Nephron (organoid): ENCODE measurements at regions not wholly inside any gene's neighbourhood (a gene's known extent, or its start where the extent isn't known, plus 50 kb on each side); places are given as distances from the start of the nearest gene placed in this dataset.

Experiments used
- H3K27ac Mint-ChIP-seq, 3 experiments: 2 replicates each; pipeline ENCODE4 v1.8.0; 2020; ENCODE audit warnings: mixed read lengths in 3 of 3, mild to moderate bottlenecking in 2 of 3, moderate library complexity in 1 of 3
- H3K27me3 Mint-ChIP-seq: 2 replicates; pipeline ENCODE4 v1.8.0; 2021; ENCODE audit warnings: low read depth, mild to moderate bottlenecking, moderate library complexity, mixed read lengths
- H3K36me3 Mint-ChIP-seq: 2 replicates; pipeline ENCODE4 v1.8.0; 2020; ENCODE audit warnings: low read depth, mixed read lengths
- H3K4me1 Mint-ChIP-seq: 2 replicates; pipeline ENCODE4 v1.8.0; 2020; ENCODE audit warnings: mixed read lengths
- H3K4me3 Mint-ChIP-seq, 3 experiments: 2 replicates each; pipeline ENCODE4 v1.8.0; 2020; ENCODE audit warnings: mild to moderate bottlenecking in 3 of 3, mixed read lengths in 3 of 3, moderate library complexity in 2 of 3
- H3K9me3 Mint-ChIP-seq: 2 replicates; pipeline ENCODE4 v1.8.0; 2020; ENCODE audit warnings: mixed read lengths
- TF ChIP-seq, protein P1 (sequence below), 3 experiments: fragments of 200-600 bp; sonication (generic); IDR thresholded peaks; one replicate each; pipeline ENCODE4 v1.5.0; 2021; ENCODE audit warnings: antibody characterized with exemption in 3 of 3; ENCODE audit not compliant: unreplicated experiment in 3 of 3

DNA sequence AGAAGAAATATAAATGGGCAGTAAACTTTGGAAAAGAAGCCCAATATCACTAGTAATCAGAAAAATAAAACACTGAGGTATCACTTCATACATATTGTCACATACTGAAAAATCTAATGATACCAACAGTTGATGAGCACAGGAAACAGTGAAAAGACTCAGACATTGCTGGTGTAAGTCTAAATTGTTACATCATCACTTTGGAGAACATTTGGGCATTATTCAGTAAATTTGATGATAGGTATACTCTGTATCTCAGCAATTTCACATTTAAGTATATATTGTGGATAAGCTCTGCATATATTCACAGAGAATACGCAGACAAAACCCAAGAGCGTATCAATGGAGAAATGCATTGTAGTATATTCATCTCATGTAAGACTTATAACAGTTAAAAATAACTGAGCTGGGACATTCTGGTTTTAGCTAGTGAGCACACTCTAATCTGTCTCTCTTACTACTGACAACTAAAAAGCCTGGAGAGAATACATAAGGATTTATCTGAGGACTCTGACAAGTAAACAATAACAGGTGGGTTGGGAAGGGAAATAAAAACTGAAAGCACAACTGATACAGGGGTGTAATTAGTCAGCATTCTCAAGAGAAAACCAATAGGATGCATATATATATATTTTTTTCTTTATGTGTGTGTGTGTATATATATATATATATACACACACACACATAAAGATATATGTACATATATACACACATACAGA is 212.7 kb upstream of the JUN start:
- Mint-ChIP-seq H3K4me1 (peaks cover 25% of the 10 kb centered on the region), H3K36me3 (no peaks in the 10 kb centered on the region), H3K9me3 (peaks cover 4% of the 10 kb centered on the region), H3K27me3 (no peaks in the 10 kb centered on the region), H3K27ac (no peak overlapping the region), H3K4me3 (no peak overlapping the region)
- TF ChIP-seq, protein P1, sequence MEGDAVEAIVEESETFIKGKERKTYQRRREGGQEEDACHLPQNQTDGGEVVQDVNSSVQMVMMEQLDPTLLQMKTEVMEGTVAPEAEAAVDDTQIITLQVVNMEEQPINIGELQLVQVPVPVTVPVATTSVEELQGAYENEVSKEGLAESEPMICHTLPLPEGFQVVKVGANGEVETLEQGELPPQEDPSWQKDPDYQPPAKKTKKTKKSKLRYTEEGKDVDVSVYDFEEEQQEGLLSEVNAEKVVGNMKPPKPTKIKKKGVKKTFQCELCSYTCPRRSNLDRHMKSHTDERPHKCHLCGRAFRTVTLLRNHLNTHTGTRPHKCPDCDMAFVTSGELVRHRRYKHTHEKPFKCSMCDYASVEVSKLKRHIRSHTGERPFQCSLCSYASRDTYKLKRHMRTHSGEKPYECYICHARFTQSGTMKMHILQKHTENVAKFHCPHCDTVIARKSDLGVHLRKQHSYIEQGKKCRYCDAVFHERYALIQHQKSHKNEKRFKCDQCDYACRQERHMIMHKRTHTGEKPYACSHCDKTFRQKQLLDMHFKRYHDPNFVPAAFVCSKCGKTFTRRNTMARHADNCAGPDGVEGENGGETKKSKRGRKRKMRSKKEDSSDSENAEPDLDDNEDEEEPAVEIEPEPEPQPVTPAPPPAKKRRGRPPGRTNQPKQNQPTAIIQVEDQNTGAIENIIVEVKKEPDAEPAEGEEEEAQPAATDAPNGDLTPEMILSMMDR (IDR thresholded peaks at IDR 0.05; ENCODE audit: unreplicated experiment in 3 of 3): no peak

DNA sequence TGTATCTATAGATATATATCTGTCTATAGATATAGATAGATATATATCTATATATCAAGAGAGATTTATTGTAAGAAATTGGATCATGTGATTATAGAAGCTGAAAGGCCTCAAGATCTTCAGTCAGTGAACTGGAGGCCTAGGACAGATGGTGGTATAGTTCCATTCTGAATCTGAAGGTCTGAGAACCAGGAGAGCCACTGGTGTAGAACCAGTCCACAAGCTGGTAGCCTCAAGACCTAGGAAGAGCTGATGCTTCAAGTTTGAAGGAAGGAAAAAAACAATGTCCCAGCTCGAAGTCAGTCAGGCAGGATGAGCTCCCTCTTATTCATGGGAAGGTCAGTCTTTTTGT is 213.2 kb upstream of the JUN start:
- TF ChIP-seq, protein P1 (IDR thresholded peaks at IDR 0.05; ENCODE audit: unreplicated experiment in 3 of 3): no peak
- Mint-ChIP-seq H3K27me3 (no peaks in the 10 kb centered on the region), H3K27ac (no peak overlapping the region), H3K36me3 (no peaks in the 10 kb centered on the region), H3K4me1 (peaks cover 25% of the 10 kb centered on the region), H3K4me3 (no peak overlapping the region), H3K9me3 (peaks cover 4% of the 10 kb centered on the region)

DNA sequence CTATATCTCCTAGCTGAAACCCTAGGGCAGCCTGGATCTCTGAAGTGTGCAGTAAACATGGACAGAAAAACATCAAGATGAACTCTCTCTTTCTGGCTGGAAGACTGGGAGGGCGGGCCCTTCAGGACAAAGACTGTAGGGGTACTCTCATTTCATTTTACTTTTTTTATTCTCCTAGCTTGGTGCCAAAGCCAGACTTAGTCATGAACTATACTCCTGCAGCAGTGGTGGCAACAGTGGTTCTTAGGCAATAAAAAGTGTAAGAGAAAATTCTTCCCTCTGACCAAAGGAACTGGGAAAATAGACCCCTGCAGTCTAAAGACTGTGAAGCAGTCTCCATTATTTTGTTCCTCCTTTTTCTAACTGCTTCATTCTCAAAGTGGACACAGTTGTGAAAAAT is 213.8 kb upstream of the JUN start:
- no peaks in the 10 kb centered on the region for H3K27me3 Mint-ChIP-seq
- H3K9me3 Mint-ChIP-seq: peaks cover 4% of the 10 kb centered on the region
- no peaks in the 10 kb centered on the region for H3K36me3 Mint-ChIP-seq
- no peak overlapping the region for H3K4me3 Mint-ChIP-seq
- peaks cover 25% of the 10 kb centered on the region for H3K4me1 Mint-ChIP-seq
- peak overlapping the region in 1 of 3 experiments; percentile 17 for H3K27ac Mint-ChIP-seq
- TF ChIP-seq, protein P1 (IDR thresholded peaks at IDR 0.05; ENCODE audit: unreplicated experiment in 3 of 3): no peak

DNA sequence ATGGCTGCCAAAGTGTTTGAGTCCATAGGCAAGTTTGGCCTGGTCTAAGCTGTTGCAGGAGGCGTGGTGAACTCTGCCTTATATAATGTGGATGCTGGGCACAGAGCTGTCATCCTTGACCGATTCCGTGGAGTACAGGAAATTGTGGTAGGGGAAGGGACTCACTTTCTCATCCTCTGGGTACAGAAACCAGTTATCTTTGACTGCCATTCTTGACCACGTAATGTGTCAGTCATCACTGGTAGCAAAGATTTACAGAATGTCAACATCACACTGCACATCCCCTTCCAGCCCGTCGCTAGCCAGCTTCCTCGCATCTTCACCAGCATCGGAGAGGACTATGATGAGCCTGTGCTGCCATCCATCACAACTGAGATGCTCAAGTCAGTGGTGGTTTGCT is 215.8 kb upstream of the JUN start:
- Mint-ChIP-seq H3K27ac (no peak overlapping the region), H3K9me3 (peaks cover 4% of the 10 kb centered on the region), H3K4me3 (no peak overlapping the region), H3K36me3 (no peaks in the 10 kb centered on the region), H3K27me3 (no peaks in the 10 kb centered on the region), H3K4me1 (peaks cover 16% of the 10 kb centered on the region)
- TF ChIP-seq, protein P1 (IDR thresholded peaks at IDR 0.05; ENCODE audit: unreplicated experiment in 3 of 3): no peak

DNA sequence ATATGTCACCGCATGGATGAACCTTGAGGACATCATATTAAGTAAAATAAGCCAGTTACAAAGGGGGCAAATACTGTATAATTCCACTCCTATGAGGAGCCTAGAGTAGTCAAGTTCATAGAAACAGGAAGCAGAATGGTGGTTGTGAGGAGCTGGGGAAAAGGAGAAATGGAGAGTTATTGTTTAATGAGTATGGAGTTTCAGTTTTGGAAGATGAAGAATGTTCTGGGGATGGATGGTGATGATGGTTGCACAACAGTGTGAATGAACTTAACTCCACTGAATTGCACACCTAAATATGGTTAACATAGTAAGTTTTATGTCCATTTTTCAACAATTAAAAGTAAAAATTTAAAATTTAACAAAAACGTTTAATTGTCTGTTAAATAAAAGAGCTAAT is 220.9 kb upstream of the JUN start:
- TF ChIP-seq, protein P1 (IDR thresholded peaks at IDR 0.05; ENCODE audit: unreplicated experiment in 3 of 3): no peak
- H3K27me3 Mint-ChIP-seq: no peaks in the 10 kb centered on the region
- peaks cover 22% of the 10 kb centered on the region for H3K4me1 Mint-ChIP-seq
- no peaks in the 10 kb centered on the region for H3K36me3 Mint-ChIP-seq
- no peak overlapping the region for H3K4me3 Mint-ChIP-seq
- H3K9me3 Mint-ChIP-seq: peaks cover 4% of the 10 kb centered on the region
- peak overlapping the region in 2 of 3 experiments; percentile 0 to 51 for H3K27ac Mint-ChIP-seq
